HL-60 (cell line): ENCODE measurements at regions not wholly inside any gene's neighbourhood (a gene's known extent, or its start where the extent isn't known, plus 50 kb on each side); places are given as distances from the start of the nearest gene placed in this dataset.
"Not testable (repeated sequence)": the region's sequence is repeated elsewhere in the genome, so short reads cannot be mapped to it uniquely, and the experiment has no call there.

ENCODE experiments used
- GABPA ChIP-seq: IDR thresholded peaks from 2 replicates; pipeline ENCODE4 v1.6.1; 2012; ENCODE audit warnings: low read depth
- POLR2AphosphoS5 ChIP-seq: IDR thresholded peaks from 2 replicates; pipeline ENCODE4 v1.6.1; 2012; ENCODE audit warnings: low read depth
- SPI1 ChIP-seq: IDR thresholded peaks from 2 replicates; pipeline ENCODE4 v1.6.1; 2012; ENCODE audit warnings: low read depth, mild to moderate bottlenecking, borderline replicate concordance
- TF ChIP-seq, protein P1 (sequence below): IDR thresholded peaks from one replicate; pipeline ENCODE4 v1.5.1; 2011; ENCODE audit warnings: low read length, control low read depth, inconsistent platforms; ENCODE audit not compliant: insufficient read depth
- TF ChIP-seq, protein P2 (sequence below): IDR thresholded peaks from 2 replicates; pipeline ENCODE4 v1.6.1; 2012; ENCODE audit warnings: low read depth; ENCODE audit not compliant: insufficient replicate concordance

DNA sequence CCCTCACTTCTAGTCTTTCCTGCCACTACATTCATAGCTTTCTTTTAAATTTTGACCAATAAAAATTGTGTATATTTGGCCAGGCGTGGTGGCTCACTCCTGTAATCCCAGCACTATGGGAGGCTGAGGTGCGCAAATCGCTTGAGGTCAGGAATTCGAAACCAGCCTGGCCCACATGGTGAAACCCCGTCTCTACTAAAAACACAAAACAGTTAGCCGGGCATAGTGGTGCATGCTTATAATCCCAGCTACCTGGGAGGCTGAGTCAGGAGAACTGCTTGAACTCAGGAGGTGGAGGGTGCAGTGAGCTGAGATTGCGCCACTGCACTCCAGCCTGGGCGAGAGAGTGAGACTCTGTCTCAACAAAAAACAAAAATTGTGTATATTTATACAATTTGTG is 97.8 kb upstream of the SPATA31D4 start:
- TF ChIP-seq, protein P1, sequence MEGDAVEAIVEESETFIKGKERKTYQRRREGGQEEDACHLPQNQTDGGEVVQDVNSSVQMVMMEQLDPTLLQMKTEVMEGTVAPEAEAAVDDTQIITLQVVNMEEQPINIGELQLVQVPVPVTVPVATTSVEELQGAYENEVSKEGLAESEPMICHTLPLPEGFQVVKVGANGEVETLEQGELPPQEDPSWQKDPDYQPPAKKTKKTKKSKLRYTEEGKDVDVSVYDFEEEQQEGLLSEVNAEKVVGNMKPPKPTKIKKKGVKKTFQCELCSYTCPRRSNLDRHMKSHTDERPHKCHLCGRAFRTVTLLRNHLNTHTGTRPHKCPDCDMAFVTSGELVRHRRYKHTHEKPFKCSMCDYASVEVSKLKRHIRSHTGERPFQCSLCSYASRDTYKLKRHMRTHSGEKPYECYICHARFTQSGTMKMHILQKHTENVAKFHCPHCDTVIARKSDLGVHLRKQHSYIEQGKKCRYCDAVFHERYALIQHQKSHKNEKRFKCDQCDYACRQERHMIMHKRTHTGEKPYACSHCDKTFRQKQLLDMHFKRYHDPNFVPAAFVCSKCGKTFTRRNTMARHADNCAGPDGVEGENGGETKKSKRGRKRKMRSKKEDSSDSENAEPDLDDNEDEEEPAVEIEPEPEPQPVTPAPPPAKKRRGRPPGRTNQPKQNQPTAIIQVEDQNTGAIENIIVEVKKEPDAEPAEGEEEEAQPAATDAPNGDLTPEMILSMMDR: not testable (repeated sequence)
- TF ChIP-seq POLR2AphosphoS5, GABPA, SPI1: not testable (repeated sequence)
- TF ChIP-seq, protein P2, sequence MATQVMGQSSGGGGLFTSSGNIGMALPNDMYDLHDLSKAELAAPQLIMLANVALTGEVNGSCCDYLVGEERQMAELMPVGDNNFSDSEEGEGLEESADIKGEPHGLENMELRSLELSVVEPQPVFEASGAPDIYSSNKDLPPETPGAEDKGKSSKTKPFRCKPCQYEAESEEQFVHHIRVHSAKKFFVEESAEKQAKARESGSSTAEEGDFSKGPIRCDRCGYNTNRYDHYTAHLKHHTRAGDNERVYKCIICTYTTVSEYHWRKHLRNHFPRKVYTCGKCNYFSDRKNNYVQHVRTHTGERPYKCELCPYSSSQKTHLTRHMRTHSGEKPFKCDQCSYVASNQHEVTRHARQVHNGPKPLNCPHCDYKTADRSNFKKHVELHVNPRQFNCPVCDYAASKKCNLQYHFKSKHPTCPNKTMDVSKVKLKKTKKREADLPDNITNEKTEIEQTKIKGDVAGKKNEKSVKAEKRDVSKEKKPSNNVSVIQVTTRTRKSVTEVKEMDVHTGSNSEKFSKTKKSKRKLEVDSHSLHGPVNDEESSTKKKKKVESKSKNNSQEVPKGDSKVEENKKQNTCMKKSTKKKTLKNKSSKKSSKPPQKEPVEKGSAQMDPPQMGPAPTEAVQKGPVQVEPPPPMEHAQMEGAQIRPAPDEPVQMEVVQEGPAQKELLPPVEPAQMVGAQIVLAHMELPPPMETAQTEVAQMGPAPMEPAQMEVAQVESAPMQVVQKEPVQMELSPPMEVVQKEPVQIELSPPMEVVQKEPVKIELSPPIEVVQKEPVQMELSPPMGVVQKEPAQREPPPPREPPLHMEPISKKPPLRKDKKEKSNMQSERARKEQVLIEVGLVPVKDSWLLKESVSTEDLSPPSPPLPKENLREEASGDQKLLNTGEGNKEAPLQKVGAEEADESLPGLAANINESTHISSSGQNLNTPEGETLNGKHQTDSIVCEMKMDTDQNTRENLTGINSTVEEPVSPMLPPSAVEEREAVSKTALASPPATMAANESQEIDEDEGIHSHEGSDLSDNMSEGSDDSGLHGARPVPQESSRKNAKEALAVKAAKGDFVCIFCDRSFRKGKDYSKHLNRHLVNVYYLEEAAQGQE: not testable (repeated sequence)
